ENCODE measurements at regions not wholly inside any gene's neighbourhood (a gene's known extent, or its start where the extent isn't known, plus 50 kb on each side); places are given as distances from the start of the nearest gene placed in this dataset.

- Histone ChIP-seq H3K27ac (ENCODE audit: low read depth) (no peak overlapping the region), H3K9me2 (ENCODE audit: insufficient read depth) (no peaks in the 10 kb centered on the region; the same call in 1 of the 2 replicates), H4K20me1 (replicated peaks; ENCODE audit: insufficient read depth) (no peaks in the 10 kb centered on the region), H3K36me3 (ENCODE audit: insufficient read depth) (no peaks in the 10 kb centered on the region), H3F3A (replicated peaks; ENCODE audit: low read depth) (no peaks in the 10 kb centered on the region), H3K27me3 (ENCODE audit: insufficient read depth) (no peaks in the 10 kb centered on the region), H3K4me2 (no peak overlapping the region), H3K4me3 (no peak overlapping the region), H2AFZ (no peak overlapping the region), H3K79me2 (replicated peaks; ENCODE audit: insufficient read depth) (no peaks in the 10 kb centered on the region), H3K4me1 (ENCODE audit: insufficient read depth) (peaks cover 10% of the 10 kb centered on the region; the same call in 1 of the 2 replicates)
- peaks cover 18% of the 10 kb centered on the region for H3K4me1 Mint-ChIP-seq
- no peak for ATAC-seq
- peaks cover 3% of the 10 kb centered on the region; the same call in 2 of the 3 replicates for H3K9me3 Mint-ChIP-seq
- H3K27me3 Mint-ChIP-seq (ENCODE audit: insufficient read depth, low read depth, poor library complexity): peaks cover 3% of the 10 kb centered on the region
- no peaks in the 10 kb centered on the region for H3K36me3 Mint-ChIP-seq (ENCODE audit: low read depth)
- DNase-seq (ENCODE audit: low spot score): no peak
- no peak overlapping the region for H3K4me3 Mint-ChIP-seq
- TF ChIP-seq ZNF114 (CRISPR knock-in tag; IDR thresholded peaks at IDR 0.05): no peak
- TF ChIP-seq, protein P1, sequence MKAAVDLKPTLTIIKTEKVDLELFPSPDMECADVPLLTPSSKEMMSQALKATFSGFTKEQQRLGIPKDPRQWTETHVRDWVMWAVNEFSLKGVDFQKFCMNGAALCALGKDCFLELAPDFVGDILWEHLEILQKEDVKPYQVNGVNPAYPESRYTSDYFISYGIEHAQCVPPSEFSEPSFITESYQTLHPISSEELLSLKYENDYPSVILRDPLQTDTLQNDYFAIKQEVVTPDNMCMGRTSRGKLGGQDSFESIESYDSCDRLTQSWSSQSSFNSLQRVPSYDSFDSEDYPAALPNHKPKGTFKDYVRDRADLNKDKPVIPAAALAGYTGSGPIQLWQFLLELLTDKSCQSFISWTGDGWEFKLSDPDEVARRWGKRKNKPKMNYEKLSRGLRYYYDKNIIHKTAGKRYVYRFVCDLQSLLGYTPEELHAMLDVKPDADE (IDR thresholded peaks at IDR 0.05): no peak
- TF ChIP-seq JUNB (IDR thresholded peaks at IDR 0.05; ENCODE audit: unreplicated experiment): no peak
- TF ChIP-seq EZH2phosphoT487 (IDR thresholded peaks at IDR 0.05; ENCODE audit: unreplicated experiment): no peak
- no peak for TF ChIP-seq ZNF462 (CRISPR knock-in tag; IDR thresholded peaks at IDR 0.05)
- TF ChIP-seq STAT1 (IDR thresholded peaks at IDR 0.05; ENCODE audit: unreplicated experiment): no peak
- no peak for TF ChIP-seq CREB1 (CRISPR knock-in tag; IDR thresholded peaks at IDR 0.05; ENCODE audit: low read depth)
- no peak for TF ChIP-seq POLR2AphosphoS5 (IDR thresholded peaks at IDR 0.05; ENCODE audit: low read depth)
- no peak for TF ChIP-seq REST (IDR thresholded peaks at IDR 0.05; ENCODE audit: unreplicated experiment)
- no peak for TF ChIP-seq CTCF (conservative IDR thresholded peaks at IDR 0.05; ENCODE audit: low read depth in 2 of 2)
- TF ChIP-seq EZH2 (IDR thresholded peaks at IDR 0.05; ENCODE audit: low read depth, unreplicated experiment): no peak
- no peak for TF ChIP-seq ZNF331 (CRISPR knock-in tag; IDR thresholded peaks at IDR 0.05; ENCODE audit: low read depth)
- no peak for TF ChIP-seq NANOG (IDR thresholded peaks at IDR 0.05; ENCODE audit: borderline replicate concordance)
- H3K27ac Mint-ChIP-seq: no peak overlapping the region
Observed at GRCh38 chr20:11752336-11752735, 165.4 kb upstream of the BTBD3 start.

Measured in GM23338 (cell line).